ENCODE measurements at regions not wholly inside any gene's neighbourhood (a gene's known extent, or its start where the extent isn't known, plus 50 kb on each side); places are given as distances from the start of the nearest gene placed in this dataset.

DNA sequence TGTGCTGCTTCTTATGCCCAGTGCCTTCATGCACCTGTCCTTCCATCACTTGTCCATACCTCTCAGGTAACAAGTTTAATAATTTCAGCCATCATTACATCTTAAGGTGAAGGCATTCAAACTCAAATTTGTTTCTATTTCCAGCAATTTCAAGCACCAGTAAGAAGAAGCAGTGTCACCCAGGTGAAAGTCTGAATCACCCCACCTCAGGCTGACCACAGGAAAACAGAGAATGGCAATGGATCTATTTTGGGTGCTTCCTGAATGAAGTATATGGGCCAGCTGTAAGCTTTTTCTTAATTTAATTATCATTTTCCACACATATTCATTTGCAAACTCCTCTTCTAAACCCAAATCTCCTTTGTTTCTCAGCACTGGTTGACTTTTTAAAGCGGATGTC is 372.7 kb upstream of the SOX11 start:
- no peak for TF ChIP-seq POLR2A (IDR thresholded peaks at IDR 0.05)
- TF ChIP-seq CTCF (IDR thresholded peaks at IDR 0.05), result no peak
- no peak for TF ChIP-seq POLR2AphosphoS5 (IDR thresholded peaks at IDR 0.05)

Measured in breast epithelium (tissue), 3 donors.